ENCODE measurements at regions not wholly inside any gene's neighbourhood (a gene's known extent, or its start where the extent isn't known, plus 50 kb on each side); places are given as distances from the start of the nearest gene placed in this dataset.

GRCh38 chr9:13755551-13755950 lies 476.1 kb upstream of the MPDZ start:
- no peak overlapping the region for H2AFZ ChIP-seq (ENCODE audit: insufficient read depth, low read depth, low read length, poor library complexity, severe bottlenecking)
- ChIA-PET POLR2A (no interaction called here), CTCF (no interaction called here)
- no peaks in the 10 kb centered on the region for H3K27me3 Mint-ChIP-seq
- TF ChIP-seq CTCF (IDR thresholded peaks at IDR 0.05) = no peak
- TF ChIP-seq EZH2 (IDR thresholded peaks at IDR 0.05; ENCODE audit: borderline replicate concordance, insufficient read depth, low read depth, low read length, poor library complexity, severe bottlenecking) = no peak
- no peaks in the 10 kb centered on the region for H3K27me3 ChIP-seq (replicated peaks in 1 of 4; ENCODE audit: control extremely low read depth in 1 of 4, control insufficient read depth in 3 of 4, insufficient read depth in 4 of 4, low read length in 3 of 4)
- H3K4me3 ChIP-seq (ENCODE audit: control extremely low read depth in 1 of 5, extremely low read depth in 1 of 5, insufficient read depth in 1 of 5, low read depth in 2 of 5, low read length in 4 of 5) = no peak overlapping the region
- H4K20me1 ChIP-seq (ENCODE audit: control insufficient read depth, insufficient read depth, low read length, poor library complexity, severe bottlenecking) = no peaks in the 10 kb centered on the region
- no peaks in the 10 kb centered on the region for H3K36me3 ChIP-seq (replicated peaks in 1 of 2; ENCODE audit: control extremely low read depth in 1 of 2, control insufficient read depth in 1 of 2, extremely low read depth in 1 of 2, insufficient read depth in 2 of 2, low read length in 1 of 2)
- no peak overlapping the region for H3K4me3 Mint-ChIP-seq
- H3K27ac Mint-ChIP-seq = no peak overlapping the region
- no peak for ATAC-seq (ENCODE audit: low read depth)
- H3K4me1 ChIP-seq (ENCODE audit: control insufficient read depth in 2 of 2, insufficient read depth in 2 of 2, low read length in 2 of 2) = no peaks in the 10 kb centered on the region
- intact Hi-C loops (cut with micrococcal nuclease) = no loop called here
- H3K79me2 ChIP-seq (ENCODE audit: control insufficient read depth, insufficient read depth, low read length) = no peaks in the 10 kb centered on the region
- H3K9me3 Mint-ChIP-seq (ENCODE audit: insufficient read depth) = peaks cover 4% of the 10 kb centered on the region
- WGBS (ENCODE audit: insufficient coverage) = 100% methylated on average over 1 of the region's 1 CpG
- no peak overlapping the region for H3K4me2 ChIP-seq (replicated peaks; ENCODE audit: low read depth, low read length, poor library complexity, severe bottlenecking)
- H3K9ac ChIP-seq (ENCODE audit: low read length) = no peak overlapping the region
- no peaks in the 10 kb centered on the region for H3K4me1 Mint-ChIP-seq
- H3K27ac ChIP-seq (ENCODE audit: low read length in 2 of 2) = no peak overlapping the region
- DNase-seq = no peak
- no peaks in the 10 kb centered on the region for H3K9me3 ChIP-seq (ENCODE audit: control extremely low read depth in 1 of 3, control insufficient read depth in 2 of 3, insufficient read depth in 1 of 3, low read length in 2 of 3)

GRCh38 chr9:13750639-13751038 lies 471.1 kb upstream of the MPDZ start:
- no peak overlapping the region for H3K4me3 ChIP-seq (ENCODE audit: control extremely low read depth in 1 of 5, extremely low read depth in 1 of 5, insufficient read depth in 1 of 5, low read depth in 2 of 5, low read length in 4 of 5)
- no peak overlapping the region for H3K4me3 Mint-ChIP-seq
- no peak overlapping the region for H2AFZ ChIP-seq (ENCODE audit: insufficient read depth, low read depth, low read length, poor library complexity, severe bottlenecking)
- H3K27ac Mint-ChIP-seq = no peak overlapping the region
- no peaks in the 10 kb centered on the region for H3K79me2 ChIP-seq (ENCODE audit: control insufficient read depth, insufficient read depth, low read length)
- H3K4me1 Mint-ChIP-seq = no peaks in the 10 kb centered on the region
- no peaks in the 10 kb centered on the region for H4K20me1 ChIP-seq (ENCODE audit: control insufficient read depth, insufficient read depth, low read length, poor library complexity, severe bottlenecking)
- H3K27ac ChIP-seq (ENCODE audit: low read length in 2 of 2) = no peak overlapping the region
- H3K4me1 ChIP-seq (ENCODE audit: control insufficient read depth in 2 of 2, insufficient read depth in 2 of 2, low read length in 2 of 2) = no peaks in the 10 kb centered on the region
- intact Hi-C loops (cut with micrococcal nuclease) = no loop called here
- no peak overlapping the region for H3K9ac ChIP-seq (ENCODE audit: low read length)
- ChIA-PET POLR2A (no interaction called here), CTCF (no interaction called here)
- no peak overlapping the region for H3K4me2 ChIP-seq (replicated peaks; ENCODE audit: low read depth, low read length, poor library complexity, severe bottlenecking)
- H3K27me3 Mint-ChIP-seq = no peaks in the 10 kb centered on the region
- WGBS (ENCODE audit: insufficient coverage) = 100% methylated on average over 2 of the region's 3 CpGs
- H3K9me3 ChIP-seq (ENCODE audit: control extremely low read depth in 1 of 3, control insufficient read depth in 2 of 3, insufficient read depth in 1 of 3, low read length in 2 of 3) = no peaks in the 10 kb centered on the region
- ATAC-seq (ENCODE audit: low read depth) (no peak), DNase-seq (no peak)
- no peaks in the 10 kb centered on the region for H3K36me3 ChIP-seq (replicated peaks in 1 of 2; ENCODE audit: control extremely low read depth in 1 of 2, control insufficient read depth in 1 of 2, extremely low read depth in 1 of 2, insufficient read depth in 2 of 2, low read length in 1 of 2)
- no peaks in the 10 kb centered on the region for H3K27me3 ChIP-seq (replicated peaks in 1 of 4; ENCODE audit: control extremely low read depth in 1 of 4, control insufficient read depth in 3 of 4, insufficient read depth in 4 of 4, low read length in 3 of 4)
- peaks cover 3% of the 10 kb centered on the region for H3K9me3 Mint-ChIP-seq (ENCODE audit: insufficient read depth)
- TF ChIP-seq CTCF (IDR thresholded peaks at IDR 0.05) = no peak
- TF ChIP-seq EZH2 (IDR thresholded peaks at IDR 0.05; ENCODE audit: borderline replicate concordance, insufficient read depth, low read depth, low read length, poor library complexity, severe bottlenecking) = no peak

Measured in B cell (primary cell).